ENCODE measurements at regions not wholly inside any gene's neighbourhood (a gene's known extent, or its start where the extent isn't known, plus 50 kb on each side); places are given as distances from the start of the nearest gene placed in this dataset.

DNA sequence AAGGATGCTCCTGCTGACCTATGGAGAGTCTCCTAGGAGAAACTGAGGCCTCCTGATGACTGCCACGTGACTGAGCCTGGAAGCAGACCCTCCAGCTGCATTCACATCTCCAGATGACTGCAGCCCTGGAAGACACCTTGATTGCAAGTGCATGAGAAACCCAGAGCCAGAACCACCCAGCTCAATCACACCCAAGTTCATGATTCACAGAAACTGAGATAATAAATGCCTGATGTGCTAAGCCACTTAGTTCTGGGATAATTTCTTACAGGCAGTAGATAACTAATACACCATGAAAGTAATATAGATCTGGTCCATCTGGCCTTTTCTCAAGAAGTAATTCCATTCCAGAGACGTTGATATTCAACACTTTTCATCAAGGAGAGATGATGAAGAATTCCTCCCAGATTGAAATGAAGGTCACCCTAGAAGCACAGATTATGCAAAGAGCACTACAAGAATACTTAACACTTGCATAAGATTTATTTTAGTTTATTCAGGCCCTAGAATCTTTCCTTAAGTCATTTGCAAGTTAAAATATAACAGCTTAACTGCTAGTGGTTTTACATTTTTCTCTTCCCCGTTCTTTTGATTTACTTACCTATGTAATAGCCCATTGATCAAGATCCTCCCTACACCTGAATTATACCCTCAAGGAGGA is 208.2 kb upstream of the INHBA start:
- Mint-ChIP-seq H3K9me3 (peaks cover 4% of the 10 kb centered on the region), H3K27ac (no peak overlapping the region), H3K4me3 (no peak overlapping the region), H3K36me3 (ENCODE audit: low read depth) (no peaks in the 10 kb centered on the region), H3K27me3 (peaks cover 14% of the 10 kb centered on the region), H3K4me1 (no peaks in the 10 kb centered on the region)
- no peak for DNase-seq
- intact Hi-C loops (cut with micrococcal nuclease): no loop called here

DNA sequence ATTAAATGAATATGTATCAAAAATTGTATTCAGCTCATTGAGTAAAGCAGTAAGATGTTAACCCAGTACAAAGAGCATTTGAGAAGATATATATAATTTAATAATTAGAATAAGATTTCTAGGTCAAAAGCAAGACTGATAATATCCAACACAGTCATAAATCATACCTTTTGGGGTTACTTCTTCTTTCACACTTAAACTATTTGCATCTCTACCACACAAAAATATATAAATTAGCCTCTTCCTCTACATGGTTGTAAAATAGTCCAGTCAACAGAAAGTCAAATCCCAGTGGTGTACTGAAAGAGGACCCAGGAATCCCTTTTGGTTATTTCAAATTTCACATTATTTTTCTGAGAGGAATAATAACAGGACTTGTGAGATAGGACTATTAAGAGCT is 204.6 kb upstream of the INHBA start:
- no peak for DNase-seq
- Mint-ChIP-seq H3K4me3 (no peak overlapping the region), H3K27me3 (peaks cover 9% of the 10 kb centered on the region), H3K36me3 (ENCODE audit: low read depth) (no peaks in the 10 kb centered on the region), H3K9me3 (peaks cover 15% of the 10 kb centered on the region), H3K4me1 (no peaks in the 10 kb centered on the region), H3K27ac (no peak overlapping the region)
- intact Hi-C loops (cut with micrococcal nuclease): no loop called here

DNA sequence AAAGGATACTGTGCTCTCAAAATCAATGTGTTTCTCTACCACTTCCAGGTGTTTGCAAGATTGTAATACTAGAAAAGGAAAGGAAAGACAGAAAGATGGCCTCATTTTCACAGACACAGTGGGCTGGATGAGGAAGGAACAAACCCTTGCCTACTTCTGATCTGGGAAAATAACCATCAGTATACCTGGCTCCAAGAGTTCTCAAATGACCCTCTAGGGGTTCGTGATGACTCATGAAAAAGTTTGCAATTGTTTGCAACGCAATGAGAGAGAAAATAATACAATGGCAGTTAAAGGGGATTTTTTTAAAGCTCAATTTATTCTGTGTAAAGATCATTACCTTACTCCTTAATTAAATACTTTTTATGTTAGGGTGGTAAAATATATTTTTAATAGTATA is 197.6 kb upstream of the INHBA start:
- DNase-seq: no peak
- Mint-ChIP-seq H3K4me1 (no peaks in the 10 kb centered on the region), H3K27me3 (peaks cover 16% of the 10 kb centered on the region), H3K4me3 (no peak overlapping the region), H3K27ac (no peak overlapping the region), H3K36me3 (ENCODE audit: low read depth) (no peaks in the 10 kb centered on the region), H3K9me3 (peaks cover 25% of the 10 kb centered on the region)
- intact Hi-C loops (cut with micrococcal nuclease): no loop called here

DNA sequence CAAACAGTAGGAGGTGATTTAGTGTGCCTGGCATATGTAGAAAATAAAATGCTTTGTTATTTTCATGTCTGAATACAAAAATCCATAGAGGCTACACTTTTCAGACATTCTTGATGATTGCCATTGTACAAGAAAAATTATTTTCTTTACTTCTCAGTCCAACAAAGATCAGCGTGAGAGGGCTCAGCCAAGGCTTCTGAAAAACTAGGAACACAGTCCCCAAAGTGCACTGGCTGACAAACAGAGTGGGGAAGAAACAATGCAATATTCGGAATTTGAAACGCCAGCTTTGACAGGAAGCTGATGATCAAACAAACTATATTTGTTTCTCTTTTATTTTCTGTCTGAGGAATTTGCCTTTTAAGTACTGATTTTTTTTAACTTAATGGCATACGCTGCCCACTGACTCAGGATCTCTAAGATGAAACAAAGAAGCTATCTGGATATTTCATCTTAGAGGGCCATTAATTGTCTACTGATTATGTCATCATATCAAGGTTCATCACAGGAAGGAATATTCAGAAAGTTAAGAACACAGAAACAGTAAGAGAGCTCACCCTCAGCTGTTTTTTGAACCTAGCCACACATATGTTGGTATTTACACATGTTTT is 197.0 kb upstream of the INHBA start:
- no peak for DNase-seq
- intact Hi-C loops (cut with micrococcal nuclease): no loop called here
- Mint-ChIP-seq H3K9me3 (peaks cover 23% of the 10 kb centered on the region), H3K36me3 (ENCODE audit: low read depth) (no peaks in the 10 kb centered on the region), H3K27ac (no peak overlapping the region), H3K4me1 (no peaks in the 10 kb centered on the region), H3K4me3 (no peak overlapping the region), H3K27me3 (peaks cover 16% of the 10 kb centered on the region)

DNA sequence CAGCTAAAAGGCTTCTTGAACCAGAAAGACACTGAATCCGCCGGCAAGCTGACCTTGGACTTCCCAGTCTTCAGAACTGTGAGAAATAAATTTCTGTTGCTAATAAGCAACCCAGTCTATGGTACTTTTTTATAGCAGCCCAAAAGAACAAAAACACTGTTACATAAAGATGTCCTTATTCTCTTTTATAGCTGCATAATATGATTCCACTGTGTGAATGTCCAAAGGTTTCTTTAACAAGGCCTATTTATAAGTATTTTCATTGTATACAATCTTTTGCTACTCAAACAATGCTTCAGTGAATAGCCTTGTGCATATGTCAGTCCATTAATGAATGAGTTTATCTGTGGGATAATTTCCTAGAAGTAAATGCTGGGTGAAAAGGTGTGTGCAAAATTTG is 190.8 kb upstream of the INHBA start:
- intact Hi-C loops (cut with micrococcal nuclease): no loop called here
- Mint-ChIP-seq H3K27ac (no peak overlapping the region), H3K9me3 (peaks cover 15% of the 10 kb centered on the region), H3K36me3 (ENCODE audit: low read depth) (no peaks in the 10 kb centered on the region), H3K4me1 (peaks cover 18% of the 10 kb centered on the region), H3K27me3 (peaks cover 12% of the 10 kb centered on the region), H3K4me3 (no peak overlapping the region)
- no peak for DNase-seq

DNA sequence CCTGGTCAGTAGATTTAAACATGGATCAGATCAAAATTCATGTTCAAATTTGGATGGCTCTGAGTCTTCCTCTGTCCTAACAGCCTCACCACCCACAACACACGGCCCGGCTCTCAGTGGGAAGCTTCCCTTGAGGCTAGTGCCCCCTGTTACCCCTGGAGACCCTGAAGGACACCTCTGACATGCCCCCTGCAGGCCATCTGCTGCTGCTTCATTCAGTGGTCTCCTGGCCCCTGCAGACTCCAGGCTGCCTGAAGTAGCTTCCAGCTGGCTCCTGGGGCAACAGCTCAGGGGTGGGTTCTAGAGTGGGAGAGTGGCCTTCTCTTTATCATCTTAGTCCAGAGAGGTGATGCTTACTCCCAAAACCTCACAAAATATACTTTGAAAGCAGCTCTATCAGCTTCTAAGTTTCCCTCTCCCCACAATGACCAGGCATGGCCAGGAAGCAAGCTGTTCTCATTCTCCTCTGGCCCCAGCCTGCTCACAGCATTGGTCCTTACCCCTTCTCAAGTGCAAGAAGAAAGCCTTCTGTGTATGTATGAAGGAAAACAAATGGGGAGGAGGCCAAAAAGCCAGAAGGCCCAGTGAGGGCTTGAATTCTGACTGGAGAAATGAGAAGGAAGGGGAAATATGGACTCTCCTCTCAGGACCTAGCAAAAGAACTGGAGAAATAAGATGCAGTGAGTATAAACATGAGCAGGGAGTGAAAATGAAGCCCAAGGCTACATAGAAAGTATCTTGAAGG is 189.6 kb upstream of the INHBA start:
- no peak for DNase-seq
- H3K36me3 Mint-ChIP-seq (ENCODE audit: low read depth): no peaks in the 10 kb centered on the region
- H3K9me3 Mint-ChIP-seq: peaks cover 19% of the 10 kb centered on the region
- H3K27me3 Mint-ChIP-seq: peaks cover 11% of the 10 kb centered on the region
- peaks cover 24% of the 10 kb centered on the region for H3K4me1 Mint-ChIP-seq
- intact Hi-C loops (cut with micrococcal nuclease): no loop called here
- H3K27ac Mint-ChIP-seq: no peak overlapping the region
- H3K4me3 Mint-ChIP-seq: no peak overlapping the region

DNA sequence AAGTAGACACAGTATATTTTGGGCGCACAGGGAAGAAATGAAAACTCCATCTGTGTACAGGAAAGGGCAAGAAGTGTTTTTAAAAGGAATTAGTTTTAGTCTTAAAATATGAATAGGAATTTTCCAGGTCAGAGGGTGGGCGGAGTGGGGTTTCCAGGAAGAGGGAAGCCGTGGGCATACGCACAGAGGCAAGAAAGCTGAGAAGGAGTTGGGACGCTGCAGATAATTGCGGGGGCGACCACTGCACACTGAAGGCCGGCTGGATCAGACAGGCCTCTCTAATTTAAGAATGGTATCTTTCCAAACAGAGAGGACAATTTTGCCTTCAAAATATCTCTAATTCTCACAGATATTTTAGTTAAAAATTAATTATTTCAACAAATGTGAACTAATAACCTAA is 189.1 kb upstream of the INHBA start:
- H3K27me3 Mint-ChIP-seq: peaks cover 8% of the 10 kb centered on the region
- intact Hi-C loops (cut with micrococcal nuclease): no loop called here
- no peak for DNase-seq
- H3K27ac Mint-ChIP-seq: no peak overlapping the region
- H3K4me1 Mint-ChIP-seq: peaks cover 26% of the 10 kb centered on the region
- no peak overlapping the region for H3K4me3 Mint-ChIP-seq
- H3K9me3 Mint-ChIP-seq: peaks cover 19% of the 10 kb centered on the region
- H3K36me3 Mint-ChIP-seq (ENCODE audit: low read depth): no peaks in the 10 kb centered on the region

DNA sequence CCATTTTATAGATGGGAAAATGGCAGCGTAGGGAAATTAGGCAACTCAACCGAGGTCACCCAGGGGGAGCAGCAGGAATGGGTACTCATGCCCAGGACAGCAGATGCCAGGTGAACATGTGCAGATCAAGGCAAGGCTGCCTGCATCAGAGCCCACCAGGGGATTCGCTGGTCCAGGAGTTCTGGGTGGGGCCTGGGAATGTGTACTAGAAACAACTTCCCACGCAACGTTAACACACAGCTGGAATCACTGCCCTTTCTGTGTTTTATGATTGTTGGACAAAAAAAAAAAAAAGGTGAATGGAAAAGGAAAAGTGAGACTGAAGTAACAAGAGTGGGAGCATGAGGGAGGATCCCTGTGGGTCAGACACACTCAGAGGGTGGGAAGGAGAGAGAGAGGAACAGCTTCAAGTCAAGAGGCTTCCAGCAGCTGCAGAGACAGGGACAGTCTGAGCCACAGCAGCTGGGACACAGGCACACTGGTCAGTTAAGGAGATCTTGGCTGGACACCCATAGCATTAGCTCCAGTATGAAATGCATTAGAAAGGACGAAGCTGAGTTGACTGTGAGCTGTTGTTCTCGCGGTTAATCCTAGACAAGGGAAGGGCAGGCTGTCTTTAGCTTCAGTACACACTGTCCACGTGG is 187.9 kb upstream of the INHBA start:
- DNase-seq: no peak
- Mint-ChIP-seq H3K36me3 (ENCODE audit: low read depth) (no peaks in the 10 kb centered on the region), H3K27me3 (peaks cover 1% of the 10 kb centered on the region), H3K9me3 (peaks cover 12% of the 10 kb centered on the region), H3K4me1 (peaks cover 31% of the 10 kb centered on the region), H3K4me3 (no peak overlapping the region), H3K27ac (no peak overlapping the region)
- intact Hi-C loops (cut with micrococcal nuclease): no loop called here

DNA sequence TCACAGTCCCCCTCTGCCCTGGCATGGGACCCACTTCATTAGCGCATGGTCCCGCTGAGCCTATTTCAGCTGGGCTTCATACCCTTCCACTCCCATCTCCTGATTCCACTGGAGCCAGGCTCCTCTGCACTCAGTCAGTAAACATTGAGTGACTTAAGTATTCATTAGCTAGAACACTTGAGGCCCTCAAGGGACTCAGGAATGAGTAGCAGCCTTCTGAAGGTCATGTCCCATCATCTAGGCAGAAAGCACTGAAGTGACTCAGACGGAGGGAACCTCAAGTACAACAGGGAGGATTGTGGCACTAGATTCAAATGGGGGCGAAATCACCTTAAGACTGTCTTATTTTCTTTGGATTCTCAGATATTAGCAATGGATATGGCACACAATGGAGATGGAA is 186.6 kb upstream of the INHBA start:
- no peak overlapping the region for H3K4me3 Mint-ChIP-seq
- peak overlapping the region; percentile 74 for H3K27ac Mint-ChIP-seq
- H3K36me3 Mint-ChIP-seq (ENCODE audit: low read depth): peaks cover 3% of the 10 kb centered on the region
- H3K4me1 Mint-ChIP-seq: peaks cover 40% of the 10 kb centered on the region
- H3K27me3 Mint-ChIP-seq: no peaks in the 10 kb centered on the region
- no peak for DNase-seq
- intact Hi-C loops (cut with micrococcal nuclease): loop anchor here (10.0 kb wide), 2 partner anchors 185 to 1045 kb away; partner anchors contain the start of genes INHBA, MRPL32 and PSMA2
- H3K9me3 Mint-ChIP-seq: peaks cover 18% of the 10 kb centered on the region

DNA sequence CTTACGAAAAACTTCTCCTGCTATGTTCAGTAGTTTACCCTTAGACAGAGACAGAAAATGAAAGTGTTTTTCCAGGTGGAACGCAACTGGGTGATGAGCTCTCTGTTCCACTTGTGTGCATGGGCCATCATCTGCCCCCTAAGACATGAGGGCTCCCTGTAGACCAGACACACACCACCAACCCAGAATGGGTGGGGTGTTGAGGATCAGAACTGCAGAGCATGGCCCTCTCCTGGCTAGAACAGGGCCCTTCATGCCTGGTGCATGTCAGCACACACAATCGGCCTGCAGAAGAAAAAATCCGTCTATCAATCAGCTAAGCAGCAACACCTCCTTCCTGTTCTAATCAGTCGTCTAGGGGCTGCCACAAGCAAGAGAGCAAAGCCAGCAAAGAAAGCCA is 186.2 kb upstream of the INHBA start:
- Mint-ChIP-seq H3K9me3 (peaks cover 18% of the 10 kb centered on the region), H3K4me3 (no peak overlapping the region), H3K27ac (peak overlapping the region; percentile 74), H3K36me3 (ENCODE audit: low read depth) (peaks cover 3% of the 10 kb centered on the region), H3K4me1 (peaks cover 40% of the 10 kb centered on the region), H3K27me3 (no peaks in the 10 kb centered on the region)
- intact Hi-C loops (cut with micrococcal nuclease): loop anchor here (10.0 kb wide), 2 partner anchors 184 to 1046 kb away; partner anchors contain the start of genes INHBA, MRPL32 and PSMA2
- DNase-seq: no peak

DNA sequence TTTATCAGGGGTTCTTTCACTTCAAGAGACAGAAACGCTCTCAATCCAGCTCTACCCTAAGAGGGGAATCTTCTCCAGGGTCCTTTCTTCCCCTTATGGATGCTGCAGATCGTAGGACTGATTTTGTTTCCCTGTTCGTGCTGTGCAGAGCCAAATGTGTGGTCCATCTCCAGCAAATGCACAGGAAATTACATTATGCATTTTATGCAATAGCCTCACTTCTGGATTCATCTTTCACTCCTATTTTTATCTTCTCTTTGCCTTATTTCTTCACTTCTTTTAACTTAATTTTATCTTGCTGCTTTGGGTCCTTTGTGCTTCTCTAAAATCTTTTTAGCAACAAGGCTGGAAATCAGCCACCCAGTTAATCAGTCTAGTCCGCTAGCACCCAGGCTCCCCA is 184.5 kb upstream of the INHBA start:
- H3K4me1 Mint-ChIP-seq: peaks cover 50% of the 10 kb centered on the region
- peaks cover 24% of the 10 kb centered on the region for H3K9me3 Mint-ChIP-seq
- no peak overlapping the region for H3K4me3 Mint-ChIP-seq
- no peak for DNase-seq
- peaks cover 6% of the 10 kb centered on the region for H3K36me3 Mint-ChIP-seq (ENCODE audit: low read depth)
- H3K27me3 Mint-ChIP-seq: no peaks in the 10 kb centered on the region
- no peak overlapping the region for H3K27ac Mint-ChIP-seq
- intact Hi-C loops (cut with micrococcal nuclease): loop anchor here (10.0 kb wide), 2 partner anchors 183 to 1047 kb away; partner anchors contain the start of genes INHBA, MRPL32 and PSMA2

DNA sequence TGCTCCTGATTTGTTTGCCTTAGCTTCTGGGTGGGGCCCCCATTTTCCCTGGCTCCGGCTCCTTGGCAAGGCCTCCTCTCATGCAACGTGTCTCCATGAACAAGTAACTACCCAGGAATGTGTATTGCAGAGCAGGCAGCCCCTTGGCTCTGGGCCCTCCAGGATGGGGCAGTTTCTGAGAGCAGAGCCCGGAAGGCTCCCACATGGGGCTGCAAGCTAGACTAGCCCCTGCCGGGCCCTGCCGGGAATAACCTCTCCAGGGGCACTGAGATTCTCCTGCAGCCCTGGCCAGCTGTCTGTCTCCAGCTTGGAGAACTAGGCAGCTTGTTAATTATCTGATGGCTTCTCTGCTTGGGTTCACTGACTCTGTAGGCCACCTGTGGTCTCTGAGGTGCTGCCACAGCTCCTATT is 184.0 kb upstream of the INHBA start:
- intact Hi-C loops (cut with micrococcal nuclease): loop anchor here (10.0 kb wide), 2 partner anchors 182 to 1048 kb away; partner anchors contain the start of genes INHBA, MRPL32 and PSMA2
- H3K27ac Mint-ChIP-seq: no peak overlapping the region
- no peak overlapping the region for H3K4me3 Mint-ChIP-seq
- DNase-seq: no peak
- H3K9me3 Mint-ChIP-seq: peaks cover 29% of the 10 kb centered on the region
- peaks cover 55% of the 10 kb centered on the region for H3K4me1 Mint-ChIP-seq
- H3K36me3 Mint-ChIP-seq (ENCODE audit: low read depth): peaks cover 9% of the 10 kb centered on the region
- no peaks in the 10 kb centered on the region for H3K27me3 Mint-ChIP-seq

DNA sequence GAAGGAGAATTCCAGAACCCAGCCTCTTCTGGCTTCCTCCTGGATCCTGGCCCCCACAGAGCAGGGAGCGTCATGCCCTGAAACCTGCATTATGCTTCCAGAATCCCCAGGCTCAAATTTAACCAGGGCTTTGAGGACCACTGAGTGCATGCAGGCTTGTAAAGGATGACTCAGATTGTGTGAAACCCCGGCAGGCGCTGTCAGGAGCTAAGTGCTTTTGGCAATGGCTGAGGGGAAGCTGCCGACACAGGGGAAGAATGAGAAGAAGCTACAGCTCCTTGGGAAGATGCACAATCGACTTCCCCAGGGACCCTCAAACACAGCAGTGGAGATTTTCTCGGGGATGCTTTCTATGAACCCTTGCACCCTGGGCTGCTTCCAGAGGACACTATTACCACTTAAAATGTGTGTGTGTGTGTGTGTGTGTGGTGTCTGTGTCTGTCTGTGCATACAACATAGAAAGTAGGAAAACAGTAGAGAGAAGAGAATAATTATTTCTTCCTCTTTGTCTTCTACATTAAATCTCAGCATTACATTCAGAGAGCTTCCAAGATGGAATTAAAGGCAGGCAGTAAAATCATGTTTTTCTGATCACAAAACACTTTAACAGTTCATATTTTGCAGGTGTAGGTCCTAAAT is 183.5 kb upstream of the INHBA start:
- H3K4me3 Mint-ChIP-seq: no peak overlapping the region
- peaks cover 11% of the 10 kb centered on the region for H3K36me3 Mint-ChIP-seq (ENCODE audit: low read depth)
- DNase-seq: no peak
- H3K27ac Mint-ChIP-seq: no peak overlapping the region
- intact Hi-C loops (cut with micrococcal nuclease): loop anchor here (10.0 kb wide), 2 partner anchors 182 to 1048 kb away; partner anchors contain the start of genes INHBA, MRPL32 and PSMA2
- peaks cover 56% of the 10 kb centered on the region for H3K4me1 Mint-ChIP-seq
- H3K27me3 Mint-ChIP-seq: no peaks in the 10 kb centered on the region
- H3K9me3 Mint-ChIP-seq: peaks cover 29% of the 10 kb centered on the region
